ENCODE measurements at regions not wholly inside any gene's neighbourhood (a gene's known extent, or its start where the extent isn't known, plus 50 kb on each side); places are given as distances from the start of the nearest gene placed in this dataset.

GRCh38 chr4:163757219-163757618, 262.7 kb downstream of the TMA16 start:
- H3K36me3 ChIP-seq (replicated peaks in 1 of 2; ENCODE audit: control insufficient read depth in 1 of 2, insufficient read depth in 2 of 2, low read length in 2 of 2) = no peaks in the 10 kb centered on the region
- H4K20me1 ChIP-seq (ENCODE audit: insufficient read depth, low read length) = no peaks in the 10 kb centered on the region
- no peak overlapping the region for H2AFZ ChIP-seq (ENCODE audit: insufficient read depth, low read depth, low read length, poor library complexity, severe bottlenecking)
- H3K4me3 Mint-ChIP-seq = no peak overlapping the region
- no peaks in the 10 kb centered on the region for H3K9me3 Mint-ChIP-seq
- TF ChIP-seq CTCF (IDR thresholded peaks at IDR 0.05) = no peak
- no peak overlapping the region for H3K27ac Mint-ChIP-seq
- no peaks in the 10 kb centered on the region for H3K36me3 Mint-ChIP-seq
- no peak overlapping the region for H3K9ac ChIP-seq (ENCODE audit: insufficient read depth, low read length, poor library complexity, severe bottlenecking)
- peaks cover 5% of the 10 kb centered on the region for H3K4me1 Mint-ChIP-seq
- H3K9me3 ChIP-seq (replicated peaks in 1 of 2; ENCODE audit: control insufficient read depth in 1 of 2, insufficient read depth in 1 of 2, low read length in 2 of 2) = no peaks in the 10 kb centered on the region
- intact Hi-C loops (cut with micrococcal nuclease) = loop anchor here in 1 of 2 donors (5.0 kb wide), 1 partner anchor 205 kb away; no protein-coding TSS in a partner anchor
- no peak overlapping the region for H3K4me2 ChIP-seq (replicated peaks; ENCODE audit: extremely low read depth, low read length, poor library complexity, severe bottlenecking)
- H3K79me2 ChIP-seq (ENCODE audit: insufficient read depth, low read length) = no peaks in the 10 kb centered on the region
- H3K27ac ChIP-seq (ENCODE audit: low read depth in 1 of 2, low read length in 2 of 2) = no peak overlapping the region
- H3K4me1 ChIP-seq (ENCODE audit: control insufficient read depth in 1 of 2, insufficient read depth in 2 of 2, low read length in 2 of 2) = no peaks in the 10 kb centered on the region
- H3K27me3 Mint-ChIP-seq (ENCODE audit: low read depth in 3 of 3) = peaks cover 0 to 9% (median 1%) of the 10 kb centered on the region in 3 donors
- WGBS (ENCODE audit: insufficient coverage) = no CpG with 5 or more reads among the region's 1 CpG
- H3K4me3 ChIP-seq (replicated peaks in 1 of 3; ENCODE audit: low read depth in 2 of 3, low read length in 3 of 3) = no peak overlapping the region
- no peak for DNase-seq
- peaks cover 0 to 2% of the 10 kb centered on the region in 2 donors for H3K27me3 ChIP-seq (ENCODE audit: control insufficient read depth in 2 of 2, insufficient read depth in 2 of 2, low read length in 2 of 2)

- Histone ChIP-seq H3K9me3 (replicated peaks in 1 of 2; ENCODE audit: control insufficient read depth in 1 of 2, insufficient read depth in 1 of 2, low read length in 2 of 2) (no peaks in the 10 kb centered on the region), H3K4me3 (replicated peaks in 1 of 3; ENCODE audit: low read depth in 2 of 3, low read length in 3 of 3) (no peak overlapping the region), H3K27me3 (ENCODE audit: control insufficient read depth in 2 of 2, insufficient read depth in 2 of 2, low read length in 2 of 2) (peaks cover 0 to 2% of the 10 kb centered on the region in 2 donors), H2AFZ (ENCODE audit: insufficient read depth, low read depth, low read length, poor library complexity, severe bottlenecking) (no peak overlapping the region), H3K4me1 (ENCODE audit: control insufficient read depth in 1 of 2, insufficient read depth in 2 of 2, low read length in 2 of 2) (no peaks in the 10 kb centered on the region), H3K79me2 (ENCODE audit: insufficient read depth, low read length) (no peaks in the 10 kb centered on the region), H3K27ac (ENCODE audit: low read depth in 1 of 2, low read length in 2 of 2) (no peak overlapping the region), H4K20me1 (ENCODE audit: insufficient read depth, low read length) (no peaks in the 10 kb centered on the region), H3K36me3 (replicated peaks in 1 of 2; ENCODE audit: control insufficient read depth in 1 of 2, insufficient read depth in 2 of 2, low read length in 2 of 2) (no peaks in the 10 kb centered on the region), H3K4me2 (replicated peaks; ENCODE audit: extremely low read depth, low read length, poor library complexity, severe bottlenecking) (no peak overlapping the region), H3K9ac (ENCODE audit: insufficient read depth, low read length, poor library complexity, severe bottlenecking) (no peak overlapping the region)
- 100% methylated on average over 1 of the region's 1 CpG for WGBS (ENCODE audit: insufficient coverage)
- Mint-ChIP-seq H3K27me3 (ENCODE audit: low read depth in 3 of 3) (peaks cover 0 to 9% (median 1%) of the 10 kb centered on the region in 3 donors), H3K4me3 (no peak overlapping the region), H3K9me3 (no peaks in the 10 kb centered on the region), H3K4me1 (peaks cover 5% of the 10 kb centered on the region), H3K36me3 (no peaks in the 10 kb centered on the region), H3K27ac (no peak overlapping the region)
- no peak for DNase-seq
- intact Hi-C loops (cut with micrococcal nuclease) = loop anchor here in 1 of 2 donors (5.0 kb wide), 1 partner anchor 206 kb away; no protein-coding TSS in a partner anchor
- TF ChIP-seq CTCF (IDR thresholded peaks at IDR 0.05) = no peak
These were observed 263.5 kb downstream of the TMA16 start for GRCh38 chr4:163758032-163758431.

All from CD14-positive monocyte (primary cell).